ENCODE measurements at regions not wholly inside any gene's neighbourhood (a gene's known extent, or its start where the extent isn't known, plus 50 kb on each side); places are given as distances from the start of the nearest gene placed in this dataset.

DNA sequence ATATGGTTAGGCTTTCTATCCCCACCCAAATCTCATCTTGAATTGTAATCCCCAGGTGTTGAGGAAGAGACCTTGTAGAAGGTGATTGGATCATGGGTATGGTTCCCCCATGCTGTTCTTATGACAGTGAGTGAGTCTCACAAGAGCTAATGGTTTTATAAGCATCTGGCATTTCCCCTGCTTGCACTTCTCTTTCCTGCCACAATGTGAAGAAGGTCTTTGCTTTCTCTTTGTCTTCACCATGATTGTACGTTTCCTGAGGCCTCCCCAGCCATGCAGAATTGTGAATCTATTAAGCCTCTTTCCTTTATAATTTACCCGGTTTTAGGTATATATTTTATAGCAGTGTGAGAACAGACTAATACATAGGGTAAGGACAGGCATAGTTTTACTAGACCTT, 334.5 kb downstream of the TLR4 start:
- no peaks in the 10 kb centered on the region for H3K27me3 ChIP-seq (ENCODE audit: control insufficient read depth, insufficient read depth, low read length, poor library complexity, severe bottlenecking)
- no peak overlapping the region for H3K9ac ChIP-seq (ENCODE audit: extremely low read depth, low read length, poor library complexity, severe bottlenecking)
- WGBS, 2 experiments (ENCODE audit: insufficient coverage in 1 of 2, insufficient read length in 1 of 2) = 78% methylated on average over 2 of the region's 2 CpGs; no CpG with 5 or more reads in 1 of the 2 experiments
- H3K27me3 Mint-ChIP-seq (ENCODE audit: insufficient read depth) = no peaks in the 10 kb centered on the region
- H3K27ac ChIP-seq (ENCODE audit: low read depth, low read length) = no peak overlapping the region
- no peak overlapping the region for H3K4me3 ChIP-seq (ENCODE audit: low read length)
- no peak overlapping the region for H3K27ac Mint-ChIP-seq
- H3K9me3 Mint-ChIP-seq = no peaks in the 10 kb centered on the region
- no peaks in the 10 kb centered on the region for H3K9me3 ChIP-seq (ENCODE audit: control insufficient read depth, low read length)
- DNase-seq = peak; percentile 49
- H3K4me1 ChIP-seq (ENCODE audit: control insufficient read depth, insufficient read depth, low read length) = no peaks in the 10 kb centered on the region
- peak; percentile 54 for TF ChIP-seq CTCF (conservative IDR thresholded peaks at IDR 0.05)
- no peaks in the 10 kb centered on the region for H3K36me3 Mint-ChIP-seq (ENCODE audit: low read depth)
- H3K4me1 Mint-ChIP-seq = no peaks in the 10 kb centered on the region
- no peak overlapping the region for H3K4me3 Mint-ChIP-seq
- H3K36me3 ChIP-seq (ENCODE audit: control insufficient read depth, insufficient read depth, low read length) = no peaks in the 10 kb centered on the region

DNA sequence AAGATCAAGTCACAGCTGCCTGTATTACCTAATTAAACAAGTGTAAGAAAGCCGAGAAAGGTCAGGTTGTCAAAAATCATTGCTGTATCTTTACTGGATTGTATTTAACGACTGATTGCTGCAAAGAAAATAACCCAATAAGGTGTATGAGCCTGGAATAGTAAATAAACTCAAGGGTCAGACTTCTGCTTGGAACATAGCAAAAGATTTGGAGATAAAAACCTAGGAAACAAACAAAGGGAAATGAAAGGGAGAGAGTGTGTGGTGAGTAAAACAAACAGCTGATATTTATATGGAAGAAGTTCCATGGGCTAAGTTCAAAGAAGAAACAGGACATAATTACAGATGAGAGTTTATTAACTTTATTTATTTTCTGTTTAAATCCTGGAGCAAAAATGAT, 354.0 kb downstream of the TLR4 start:
- WGBS, 2 experiments (ENCODE audit: insufficient coverage in 1 of 2, insufficient read length in 1 of 2) = 20 to 64% methylated on average over 1 to 2 of the region's 2 CpGs

DNA sequence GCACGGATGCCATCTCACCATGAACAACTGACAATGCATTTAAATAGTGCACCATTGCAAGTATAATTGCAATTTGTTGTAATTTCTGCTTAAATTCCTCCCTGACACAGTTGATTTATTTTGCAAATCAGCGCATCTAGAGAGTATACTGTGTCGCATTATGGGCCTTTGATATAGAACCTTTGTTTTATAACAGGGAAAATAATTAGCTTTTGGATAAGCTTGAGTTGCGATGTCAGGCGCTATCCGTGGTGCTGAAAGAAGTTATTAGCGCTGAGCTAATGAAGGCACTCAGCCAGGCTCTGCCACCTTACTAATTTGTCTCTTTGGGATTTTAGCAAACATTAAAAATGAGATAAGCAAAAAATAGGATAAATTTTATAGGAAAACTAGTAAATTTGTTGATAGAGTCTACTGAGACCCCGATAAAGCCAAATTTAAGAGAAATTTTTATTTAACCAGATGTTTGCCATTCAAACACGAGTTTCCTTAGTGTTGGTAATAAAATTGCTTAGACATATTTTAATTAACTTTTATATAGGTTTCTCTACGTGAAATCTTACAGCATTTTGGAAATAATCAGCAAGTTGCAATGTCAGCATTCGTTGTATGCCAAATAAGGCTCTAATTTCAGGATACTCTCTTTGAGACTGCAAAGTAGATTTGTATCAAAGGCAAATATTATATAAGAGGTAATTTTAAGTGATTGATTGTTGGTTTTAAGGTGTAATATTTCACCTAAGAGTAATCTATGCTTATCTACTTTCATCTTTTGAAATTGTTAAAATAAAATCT, 355.5 kb downstream of the TLR4 start:
- peak; percentile 80 for DNase-seq
- no peaks in the 10 kb centered on the region for H3K27me3 Mint-ChIP-seq (ENCODE audit: insufficient read depth)
- no peak overlapping the region for H3K4me3 Mint-ChIP-seq
- Histone ChIP-seq H3K9ac (ENCODE audit: extremely low read depth, low read length, poor library complexity, severe bottlenecking) (no peak overlapping the region), H3K27me3 (ENCODE audit: control insufficient read depth, insufficient read depth, low read length, poor library complexity, severe bottlenecking) (peaks cover 10% of the 10 kb centered on the region), H3K36me3 (ENCODE audit: control insufficient read depth, insufficient read depth, low read length) (no peaks in the 10 kb centered on the region), H3K27ac (ENCODE audit: low read depth, low read length) (no peak overlapping the region), H3K4me3 (ENCODE audit: low read length) (no peak overlapping the region), H3K9me3 (ENCODE audit: control insufficient read depth, low read length) (no peaks in the 10 kb centered on the region), H3K4me1 (ENCODE audit: control insufficient read depth, insufficient read depth, low read length) (no peaks in the 10 kb centered on the region)
- no peaks in the 10 kb centered on the region for H3K36me3 Mint-ChIP-seq (ENCODE audit: low read depth)
- TF ChIP-seq CTCF (conservative IDR thresholded peaks at IDR 0.05) = no peak
- no peaks in the 10 kb centered on the region for H3K9me3 Mint-ChIP-seq
- 19 to 20% methylated on average over 7 to 10 of the region's 11 CpGs for WGBS, 2 experiments (ENCODE audit: insufficient coverage in 1 of 2, insufficient read length in 1 of 2)
- H3K4me1 Mint-ChIP-seq = no peaks in the 10 kb centered on the region
- no peak overlapping the region for H3K27ac Mint-ChIP-seq

More for the DNA sequence above, 354.0 kb downstream of the TLR4 start:
- no peaks in the 10 kb centered on the region for H3K9me3 Mint-ChIP-seq
- H3K36me3 Mint-ChIP-seq (ENCODE audit: low read depth) = no peaks in the 10 kb centered on the region
- Histone ChIP-seq H3K9me3 (ENCODE audit: control insufficient read depth, low read length) (no peaks in the 10 kb centered on the region), H3K27me3 (ENCODE audit: control insufficient read depth, insufficient read depth, low read length, poor library complexity, severe bottlenecking) (peaks cover 10% of the 10 kb centered on the region), H3K4me1 (ENCODE audit: control insufficient read depth, insufficient read depth, low read length) (no peaks in the 10 kb centered on the region), H3K36me3 (ENCODE audit: control insufficient read depth, insufficient read depth, low read length) (no peaks in the 10 kb centered on the region), H3K9ac (ENCODE audit: extremely low read depth, low read length, poor library complexity, severe bottlenecking) (no peak overlapping the region), H3K27ac (ENCODE audit: low read depth, low read length) (no peak overlapping the region), H3K4me3 (ENCODE audit: low read length) (no peak overlapping the region)
- no peaks in the 10 kb centered on the region for H3K4me1 Mint-ChIP-seq
- TF ChIP-seq CTCF (conservative IDR thresholded peaks at IDR 0.05) = no peak
- no peak overlapping the region for H3K27ac Mint-ChIP-seq
- no peaks in the 10 kb centered on the region for H3K27me3 Mint-ChIP-seq (ENCODE audit: insufficient read depth)
- H3K4me3 Mint-ChIP-seq = no peak overlapping the region
- no peak for DNase-seq

Data from endodermal cell (in vitro differentiated cells).